GM21825 (cell line): ENCODE measurements at regions not wholly inside any gene's neighbourhood (a gene's known extent, or its start where the extent isn't known, plus 50 kb on each side); places are given as distances from the start of the nearest gene placed in this dataset.

Source experiments
- ATAC-seq: cut with Tn5 transposase; IDR thresholded peaks from one replicate; pipeline ENCODE4 v1.9.1; 2021; ENCODE audit warnings: mild to moderate bottlenecking, moderate library complexity; ENCODE audit not compliant: unreplicated experiment

GRCh38 chr10:111493024-111493625, 416.3 kb downstream of the ADRA2A start:
- no peak for ATAC-seq

GRCh38 chr10:111498560-111498959, 421.7 kb downstream of the ADRA2A start:
- ATAC-seq, result no peak

DNA sequence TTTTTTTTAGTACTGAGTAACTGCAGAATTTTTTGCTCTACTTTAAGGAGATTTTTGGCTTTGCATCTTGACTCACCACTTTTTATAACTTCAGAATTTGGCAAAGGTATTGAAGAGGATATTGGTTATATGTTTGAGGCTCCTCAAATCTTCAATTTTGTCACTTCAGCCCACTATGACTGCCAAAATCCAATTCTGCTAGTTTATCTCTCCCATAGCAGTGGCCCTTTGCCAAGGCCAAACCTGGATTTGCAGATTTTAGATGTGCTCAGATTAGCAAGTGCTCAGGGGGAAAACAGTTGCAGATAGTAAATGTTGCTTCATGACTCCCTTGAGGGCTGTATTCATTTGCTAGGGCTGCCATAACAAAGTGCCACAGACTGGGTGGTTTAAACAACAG, 427.5 kb downstream of the ADRA2A start:
- no peak for ATAC-seq

GRCh38 chr10:111506266-111507034, 429.6 kb downstream of the ADRA2A start:
- ATAC-seq, result no peak

DNA sequence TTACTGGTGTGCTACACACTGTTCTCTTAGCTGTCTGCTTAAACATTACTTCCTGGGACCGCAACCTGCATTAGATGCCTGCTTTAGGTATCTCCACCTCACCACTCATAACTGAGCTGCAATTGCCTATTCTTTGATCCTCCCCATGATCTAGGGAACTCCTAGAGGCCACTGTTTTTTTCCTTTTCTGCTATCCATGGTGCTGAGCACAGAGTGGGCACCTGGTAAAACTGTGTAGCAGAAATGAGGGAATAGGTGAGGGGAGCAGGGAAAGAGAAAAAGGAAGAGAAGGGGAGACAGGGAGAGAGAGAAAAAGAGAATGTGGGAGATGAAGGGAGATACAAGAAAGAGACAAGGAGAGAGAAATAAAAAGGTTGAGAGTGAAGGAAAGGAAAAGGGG, 434.9 kb downstream of the ADRA2A start:
- ATAC-seq, result no peak

DNA sequence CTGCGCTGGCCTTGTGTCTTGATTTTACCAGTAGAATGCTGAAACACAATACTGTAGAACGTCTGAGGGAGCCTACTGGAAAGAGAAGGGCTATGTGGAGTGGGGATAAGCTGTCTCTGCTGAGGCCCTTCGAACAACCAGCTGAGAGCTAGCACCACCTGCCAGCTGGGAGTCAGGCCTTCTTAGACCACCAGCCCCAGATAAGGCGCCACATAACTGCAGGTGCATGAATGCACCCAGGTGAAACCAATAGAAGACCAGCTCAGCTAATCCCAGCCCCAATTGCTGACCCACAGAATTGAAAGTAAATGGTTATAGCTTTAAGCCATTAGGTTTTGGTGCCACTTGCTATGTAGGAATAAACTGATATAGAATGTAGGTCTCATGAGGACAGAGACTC, 438.4 kb downstream of the ADRA2A start:
- no peak for ATAC-seq

GRCh38 chr10:111515706-111516105, 438.9 kb downstream of the ADRA2A start:
- no peak for ATAC-seq

GRCh38 chr10:111516144-111516543, 439.3 kb downstream of the ADRA2A start:
- no peak for ATAC-seq

DNA sequence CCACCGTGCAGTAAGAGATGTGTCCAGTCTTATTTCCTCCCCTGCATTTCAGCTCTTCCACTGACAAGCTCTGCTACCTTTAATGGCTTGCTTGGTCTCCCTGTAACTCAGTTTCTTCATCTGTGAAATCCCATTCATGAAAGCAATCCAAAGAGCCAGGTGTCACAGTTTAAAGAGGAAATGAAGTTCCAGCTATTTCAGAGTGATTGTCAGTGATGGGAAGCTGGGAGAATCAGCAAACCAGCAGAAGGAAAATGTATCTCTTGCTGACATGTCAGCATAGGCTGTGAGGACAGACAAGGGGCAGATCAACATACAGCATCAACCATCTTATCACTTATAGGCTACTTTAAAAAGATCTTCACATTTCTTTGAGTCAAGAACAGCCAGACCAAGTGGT, 445.3 kb downstream of the ADRA2A start:
- ATAC-seq, result no peak

- ATAC-seq, result no peak
Measured at GRCh38 chr10:111522551-111522950, 445.7 kb downstream of the ADRA2A start.

DNA sequence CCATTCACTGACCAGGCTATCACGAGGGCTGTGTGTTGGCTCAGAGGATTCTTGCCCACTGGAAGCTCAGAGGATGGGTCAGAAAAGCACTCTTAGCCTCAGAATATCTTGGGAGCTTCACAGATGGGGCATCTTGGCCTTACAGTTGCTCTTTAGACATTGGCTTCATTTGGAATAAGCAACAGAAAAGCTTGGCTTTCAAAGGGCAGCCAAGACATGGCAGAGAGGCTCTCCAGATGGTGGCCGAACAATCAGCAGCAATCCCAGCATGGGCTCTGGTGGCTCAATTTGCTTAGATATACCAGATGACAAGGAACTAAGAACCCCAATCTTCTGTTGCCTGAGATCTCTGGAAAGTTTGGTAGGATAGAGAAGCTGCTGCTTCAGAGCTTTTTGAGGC, 446.2 kb downstream of the ADRA2A start:
- ATAC-seq, result no peak

- ATAC-seq, result no peak
Measured at GRCh38 chr10:111524134-111524533, 447.3 kb downstream of the ADRA2A start.

GRCh38 chr10:111525696-111526095, 448.9 kb downstream of the ADRA2A start:
- ATAC-seq, result no peak

GRCh38 chr10:111531690-111532089, 454.9 kb downstream of the ADRA2A start:
- no peak for ATAC-seq

DNA sequence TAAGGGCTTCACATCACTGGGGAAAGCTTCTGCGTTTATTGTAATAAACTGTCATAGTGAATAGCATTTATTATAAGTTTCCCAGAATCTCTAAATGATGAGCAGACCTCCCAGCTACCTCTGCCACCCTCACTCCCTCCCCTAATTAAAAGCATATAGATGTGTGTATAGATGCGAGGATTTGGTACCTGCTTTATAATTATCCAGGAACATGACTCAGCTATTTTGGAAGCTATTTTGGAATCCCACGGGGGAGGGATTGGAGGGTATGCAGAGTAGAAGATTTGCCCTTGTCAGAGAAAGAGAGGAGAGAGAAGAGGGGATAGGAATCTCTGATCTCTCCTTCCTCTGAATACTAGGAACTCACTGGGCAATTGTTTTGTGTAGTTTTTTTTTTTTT, 455.3 kb downstream of the ADRA2A start:
- no peak for ATAC-seq

DNA sequence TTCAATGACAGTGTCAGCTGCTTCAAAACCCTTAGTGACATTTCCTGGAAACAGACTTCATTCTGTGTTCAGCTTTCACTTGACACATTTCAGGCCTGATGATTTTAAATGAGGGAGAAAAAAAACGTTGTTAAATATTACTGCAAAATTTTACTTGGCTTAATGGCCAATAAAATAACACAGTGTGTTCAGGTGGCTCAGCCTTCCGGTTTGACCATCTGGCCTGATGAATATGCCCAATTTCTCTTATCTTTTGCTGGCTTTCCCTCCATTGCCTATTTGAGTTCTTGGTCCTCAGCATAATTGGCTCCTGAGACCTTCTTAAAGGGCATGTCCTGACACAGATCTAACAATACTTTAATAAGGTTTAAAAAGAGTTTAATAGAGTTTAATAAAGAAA, 462.4 kb downstream of the ADRA2A start:
- ATAC-seq, result no peak

DNA sequence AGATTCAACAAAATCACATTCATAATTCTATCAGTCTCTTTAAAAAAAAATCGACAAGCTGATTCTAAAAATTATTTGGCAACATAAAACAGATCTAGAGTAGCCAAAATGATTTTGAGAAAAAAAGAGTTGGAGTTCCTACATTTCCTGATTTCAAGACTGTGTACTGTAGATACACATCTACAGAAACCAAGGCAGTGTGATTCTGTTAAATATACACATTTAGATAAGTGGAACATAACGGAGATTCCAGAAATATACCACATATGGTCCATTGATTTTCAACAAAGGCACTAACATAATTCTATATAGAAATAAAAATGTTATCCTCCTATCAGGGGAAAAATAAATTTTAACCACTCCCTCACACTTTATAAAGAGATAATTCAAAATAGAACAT, 467.0 kb downstream of the ADRA2A start:
- ATAC-seq, result no peak

DNA sequence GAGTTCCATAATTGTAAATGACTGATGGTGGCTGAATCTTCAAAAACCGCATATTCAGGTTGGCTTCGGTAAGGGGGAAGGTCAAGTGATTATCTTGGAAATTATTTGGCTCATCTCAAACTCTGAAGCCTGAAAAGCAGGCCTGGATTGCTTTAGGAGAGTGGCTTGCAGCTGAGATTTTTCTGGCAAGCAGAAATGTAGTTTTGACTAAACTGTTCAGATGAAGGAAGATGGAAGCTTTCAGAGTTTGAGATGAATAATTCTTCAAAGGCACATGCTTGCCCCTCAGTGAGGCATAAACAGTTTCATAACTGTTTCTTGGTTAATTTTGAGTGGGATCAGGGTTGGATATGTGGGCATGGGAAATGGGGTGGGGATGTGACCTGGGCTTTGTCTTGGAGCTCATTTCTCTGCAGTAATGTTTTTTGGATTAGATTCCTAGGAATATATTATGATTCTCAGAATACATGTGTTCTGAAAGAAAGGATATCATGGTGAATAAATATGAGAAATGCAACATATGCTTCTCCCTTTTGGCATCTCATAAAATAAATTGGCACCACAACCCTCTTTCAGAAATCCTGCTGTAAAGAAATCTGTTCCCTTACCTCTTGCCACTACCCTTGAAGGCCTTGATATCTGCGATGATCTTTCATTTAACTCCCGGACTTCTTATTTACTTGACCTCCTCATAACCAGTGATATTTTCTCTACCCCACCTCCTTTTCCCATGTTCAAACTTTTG, 469.2 kb downstream of the ADRA2A start:
- no peak for ATAC-seq

DNA sequence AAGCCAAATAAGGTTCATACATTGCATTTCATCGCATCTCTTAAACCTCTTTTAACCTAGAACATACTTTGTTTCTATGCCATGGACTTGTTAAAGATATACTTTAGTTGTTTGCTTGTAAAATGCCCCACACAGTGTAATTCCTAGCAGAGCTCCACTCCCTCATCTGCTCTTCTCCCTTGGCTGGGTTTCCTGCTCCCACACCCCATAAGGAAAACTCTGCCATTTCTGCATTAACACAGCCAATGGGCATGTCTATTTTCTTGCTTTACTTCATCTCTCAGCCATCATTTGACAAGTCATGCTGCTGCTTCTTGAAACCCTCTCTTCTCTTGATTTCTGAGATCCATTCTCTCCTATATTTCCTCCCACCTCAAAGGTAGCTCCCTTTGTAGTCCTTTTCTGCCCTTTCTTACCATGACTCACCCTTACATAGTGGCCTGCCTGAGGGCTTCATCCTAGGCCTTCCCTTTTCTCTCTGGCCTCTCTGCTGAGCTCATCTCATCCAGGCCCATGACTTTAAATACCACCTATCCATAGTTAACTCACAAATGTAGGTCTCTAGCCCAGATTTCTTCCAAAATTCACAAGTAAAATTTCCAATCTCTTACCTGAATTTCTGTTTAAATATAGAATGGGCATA, 471.4 kb downstream of the ADRA2A start:
- ATAC-seq, result no peak

- ATAC-seq, result no peak
Measured at GRCh38 chr10:111551001-111551400, 474.2 kb downstream of the ADRA2A start.

DNA sequence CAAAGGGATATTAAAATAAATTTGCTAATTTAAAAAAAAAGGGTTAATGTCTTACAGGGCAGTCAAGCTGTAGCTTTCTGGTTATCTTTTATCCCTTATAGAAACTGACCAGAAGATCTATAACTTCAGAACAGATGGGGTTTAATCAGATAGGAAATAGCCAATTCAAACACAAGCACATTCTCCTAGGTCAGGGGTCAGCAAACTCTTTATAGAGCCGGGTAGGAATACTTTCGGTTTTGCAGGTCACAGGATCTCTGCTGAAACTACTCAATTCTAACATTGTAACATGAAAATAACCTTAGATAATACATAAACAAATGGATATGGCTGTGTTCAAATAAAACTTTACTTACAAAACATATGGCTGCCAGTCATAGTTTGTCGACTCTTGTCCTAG, 479.8 kb downstream of the ADRA2A start:
- no peak for ATAC-seq

DNA sequence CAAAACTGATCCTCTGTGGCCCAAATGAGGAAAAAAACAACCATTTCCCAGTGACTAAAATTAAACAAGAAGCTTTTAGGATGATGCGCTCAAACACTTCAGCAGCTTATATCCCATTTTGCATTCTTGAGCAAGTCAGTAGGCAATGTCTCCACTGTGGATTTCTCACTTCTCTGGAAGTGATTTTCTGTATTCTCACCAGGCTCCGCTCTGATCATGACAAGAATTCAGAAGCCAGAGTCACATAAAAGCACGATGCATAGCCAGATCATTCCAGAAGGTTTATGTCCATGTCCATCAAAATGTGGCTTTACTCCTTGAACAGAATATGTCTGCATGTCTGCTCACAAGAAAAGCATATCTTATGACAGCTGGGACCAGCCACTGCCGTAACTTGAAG, 481.4 kb downstream of the ADRA2A start:
- no peak for ATAC-seq
